Stimulated activated CD4-positive, alpha-beta T cell treated with anti-CD3 and anti-CD28 coated beads, Interleukin-15, amount 100 ng/mL, for 24 hours (primary cell): ENCODE measurements at regions not wholly inside any gene's neighbourhood (a gene's known extent, or its start where the extent isn't known, plus 50 kb on each side); places are given as distances from the start of the nearest gene placed in this dataset.

Source experiments
- DNase-seq: peaks from one replicate; pipeline ENCODE4 v3.0.0-alpha.2; 2020

- no peak for DNase-seq
Measured at GRCh38 chr7:42414941-42415505, 178.0 kb upstream of the GLI3 start.

DNA sequence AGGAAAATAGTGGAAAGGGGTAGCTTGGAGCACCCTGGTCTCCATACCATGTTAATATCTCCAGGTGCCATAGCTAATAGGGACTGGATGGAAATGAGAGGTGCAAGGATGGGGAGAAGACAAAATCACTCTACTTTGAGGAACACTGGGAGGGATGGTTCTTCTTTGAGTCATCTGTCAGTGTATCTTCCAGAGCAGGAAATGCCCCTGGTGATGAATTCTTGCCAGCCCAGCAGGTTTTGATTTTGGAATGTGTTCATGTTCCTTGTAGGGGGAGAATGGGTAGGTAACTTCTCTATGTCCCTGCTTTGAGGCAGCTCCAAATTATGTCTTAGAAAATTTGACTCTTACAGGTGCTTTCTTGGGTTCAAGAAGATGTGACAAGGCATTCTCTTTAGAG, 177.0 kb upstream of the GLI3 start:
- DNase-seq: no peak

DNA sequence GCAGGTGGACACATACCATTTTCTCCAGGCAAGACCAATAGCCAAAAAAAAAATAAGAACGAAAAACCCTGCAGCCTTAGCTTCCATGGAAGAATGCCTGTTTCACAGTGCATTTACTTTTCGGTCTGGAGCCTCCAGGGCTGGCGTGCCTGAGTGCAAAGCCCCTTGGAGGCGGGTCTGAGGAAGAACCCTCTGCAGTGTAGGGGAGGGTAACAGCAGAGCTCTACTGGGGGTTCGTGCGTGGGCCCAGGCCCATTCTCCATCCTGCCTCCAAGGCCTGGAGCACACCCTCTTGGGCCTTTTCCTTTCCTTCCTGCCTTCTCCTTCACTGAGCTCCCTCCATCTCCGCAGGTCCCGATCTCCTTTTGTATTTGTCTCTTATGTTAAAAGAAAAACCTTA, 172.3 kb upstream of the GLI3 start:
- DNase-seq: no peak

DNA sequence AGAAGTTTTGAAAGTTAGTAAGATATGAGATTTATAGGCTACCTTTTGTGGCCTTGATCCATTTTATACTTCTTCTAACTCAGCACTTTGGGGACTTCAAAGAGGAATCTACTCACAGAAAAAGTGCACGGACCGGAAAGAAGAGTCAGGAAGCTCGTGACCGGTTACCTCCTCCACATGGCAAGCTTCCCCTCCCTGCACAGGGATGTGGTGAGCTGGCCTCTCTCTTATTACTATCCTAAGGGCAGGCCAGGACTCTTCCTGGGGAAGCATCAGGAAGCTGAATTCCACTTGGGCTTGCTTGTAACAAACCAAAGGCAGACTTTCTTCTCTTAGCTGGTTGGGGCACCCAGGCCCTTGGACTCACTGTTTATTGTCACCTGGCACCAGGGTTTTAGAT, 170.8 kb upstream of the GLI3 start:
- DNase-seq: no peak

GRCh38 chr7:42407021-42407710, 170.2 kb upstream of the GLI3 start:
- no peak for DNase-seq

DNA sequence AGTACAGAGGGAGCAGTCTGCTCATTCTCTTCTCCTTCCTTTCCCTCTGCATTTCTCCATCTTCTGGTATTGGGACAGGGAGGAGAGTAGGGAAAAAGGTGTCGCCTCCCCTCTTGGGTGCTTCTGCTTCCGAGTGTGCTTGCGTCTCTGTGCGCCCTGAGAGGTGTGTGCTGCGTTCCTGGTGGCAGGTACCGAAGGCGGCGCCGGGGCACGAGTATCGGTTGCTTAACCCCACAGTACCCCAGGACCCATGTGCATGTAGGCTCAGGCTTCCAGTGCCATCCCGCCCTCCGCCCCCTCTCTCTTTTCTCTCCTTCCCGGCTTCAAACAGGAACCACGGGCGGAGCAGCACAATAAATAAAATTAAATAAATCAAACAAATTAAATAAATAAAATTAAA, 169.3 kb upstream of the GLI3 start:
- DNase-seq: no peak

- no peak for DNase-seq
Measured at GRCh38 chr7:42405782-42406181, 168.8 kb upstream of the GLI3 start.

DNA sequence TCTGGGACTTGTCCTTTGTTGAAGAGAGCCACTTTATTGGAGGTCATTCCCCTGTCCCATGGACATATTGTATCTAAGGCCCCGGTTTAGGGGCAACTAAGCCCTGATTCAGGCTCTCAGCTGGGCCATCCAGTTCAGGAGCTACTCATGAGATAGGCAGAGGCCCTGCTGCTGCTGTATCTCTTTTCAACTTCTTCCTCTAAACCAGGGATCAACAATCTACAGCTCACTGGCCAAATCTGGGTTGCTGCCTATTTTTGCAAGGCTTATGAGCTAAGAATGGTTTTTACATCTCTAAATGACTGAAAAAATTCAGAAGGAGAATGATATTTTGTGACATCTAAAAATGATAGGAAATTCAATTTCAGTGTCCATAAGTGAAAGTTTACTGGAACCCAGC, 166.8 kb upstream of the GLI3 start:
- DNase-seq: no peak

GRCh38 chr7:42400961-42401360, 164.0 kb upstream of the GLI3 start:
- DNase-seq: no peak

DNA sequence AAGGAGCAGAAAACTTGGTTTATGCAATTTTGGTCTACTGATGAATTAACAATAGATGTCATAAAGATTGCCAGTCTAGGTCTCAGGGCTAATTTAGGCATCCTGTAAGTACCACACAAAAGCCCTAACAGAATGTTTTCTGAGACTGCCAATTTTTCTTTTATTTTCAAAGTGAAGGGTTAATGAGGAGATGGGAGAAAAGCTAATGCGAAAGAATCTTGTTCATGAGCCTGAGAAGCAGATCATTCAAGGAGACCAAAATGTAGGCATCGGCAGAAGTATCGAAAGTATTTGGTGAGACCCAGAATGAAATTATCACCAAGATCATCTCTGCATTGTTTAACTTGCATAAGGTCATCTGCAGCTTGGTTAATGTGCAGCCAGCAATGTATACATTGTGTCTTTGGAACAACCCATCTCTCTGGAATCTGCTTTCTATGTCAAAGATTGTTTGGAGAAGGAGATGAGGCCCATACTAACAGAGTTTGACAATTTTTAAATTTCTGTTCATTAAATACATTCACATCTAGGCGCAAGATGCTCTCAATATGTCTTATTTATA, 163.3 kb upstream of the GLI3 start:
- DNase-seq: no peak

- DNase-seq: no peak
Measured at GRCh38 chr7:42395607-42396006, 158.6 kb upstream of the GLI3 start.

GRCh38 chr7:42392826-42393225, 155.8 kb upstream of the GLI3 start:
- DNase-seq: no peak

DNA sequence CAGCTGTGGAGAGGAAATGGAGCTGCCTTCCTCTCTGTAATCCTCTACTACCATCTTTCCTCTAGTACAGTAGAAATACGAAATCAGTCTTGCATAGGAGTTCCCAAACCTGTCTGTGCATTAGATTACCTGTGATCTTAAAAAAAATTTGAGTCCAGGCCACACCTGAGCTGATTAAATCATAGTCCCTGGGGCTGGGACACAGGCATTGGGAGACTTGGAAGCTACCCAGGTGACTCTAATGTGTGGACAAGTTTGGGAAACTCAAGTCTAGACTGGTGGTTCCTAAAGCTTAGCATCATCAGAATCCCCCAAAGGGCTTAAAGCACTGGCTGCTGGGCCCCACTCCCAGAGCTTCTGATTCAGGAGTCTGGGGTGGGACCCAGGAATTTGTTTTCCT, 152.7 kb upstream of the GLI3 start:
- DNase-seq: no peak

GRCh38 chr7:42385912-42386311, 148.9 kb upstream of the GLI3 start:
- no peak for DNase-seq

- no peak for DNase-seq
Measured at GRCh38 chr7:42381161-42381560, 144.2 kb upstream of the GLI3 start.

- no peak for DNase-seq
Measured at GRCh38 chr7:42380401-42380800, 143.4 kb upstream of the GLI3 start.

DNA sequence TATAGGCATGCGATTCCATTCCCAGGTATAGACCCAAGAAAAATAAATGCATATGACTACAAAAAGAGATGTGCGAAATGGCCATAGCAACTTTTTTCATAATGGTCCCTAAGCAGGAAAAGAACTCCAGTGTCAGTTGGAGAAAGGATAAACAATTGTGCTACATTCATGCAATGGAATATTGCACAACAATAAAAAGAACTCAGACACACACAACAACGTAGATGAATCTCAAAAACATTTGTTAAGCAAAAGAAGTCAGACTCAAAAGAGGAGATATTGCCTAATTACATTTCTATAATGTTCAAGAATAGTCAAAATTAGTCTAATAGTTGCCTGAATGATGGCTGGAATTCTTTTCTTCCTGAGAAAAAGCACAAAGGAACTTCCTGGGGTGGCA, 141.1 kb upstream of the GLI3 start:
- no peak for DNase-seq

GRCh38 chr7:42373285-42373684, 136.3 kb upstream of the GLI3 start:
- no peak for DNase-seq

DNA sequence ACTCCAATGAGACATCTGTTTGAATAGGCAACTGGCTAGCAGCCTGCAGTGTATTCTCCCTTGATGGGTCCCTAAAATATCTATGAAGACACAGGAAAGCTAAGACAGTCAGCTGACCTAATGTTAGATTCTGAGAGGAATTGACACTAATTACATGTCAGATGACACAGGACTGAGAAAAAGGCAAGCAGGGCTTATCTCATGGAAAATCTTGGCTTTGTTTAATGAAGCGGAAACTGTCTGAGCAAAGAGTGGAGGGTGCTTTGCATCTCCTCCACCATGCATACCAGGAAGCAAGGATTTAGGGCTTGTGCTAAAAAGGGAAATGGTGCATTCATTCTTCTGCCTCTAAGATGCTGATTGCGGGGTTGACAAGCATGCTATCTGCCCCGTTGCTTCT, 135.5 kb upstream of the GLI3 start:
- no peak for DNase-seq

- no peak for DNase-seq
Measured at GRCh38 chr7:42359946-42360345, 122.9 kb upstream of the GLI3 start.

GRCh38 chr7:42351316-42351935, 114.4 kb upstream of the GLI3 start:
- DNase-seq: no peak

DNA sequence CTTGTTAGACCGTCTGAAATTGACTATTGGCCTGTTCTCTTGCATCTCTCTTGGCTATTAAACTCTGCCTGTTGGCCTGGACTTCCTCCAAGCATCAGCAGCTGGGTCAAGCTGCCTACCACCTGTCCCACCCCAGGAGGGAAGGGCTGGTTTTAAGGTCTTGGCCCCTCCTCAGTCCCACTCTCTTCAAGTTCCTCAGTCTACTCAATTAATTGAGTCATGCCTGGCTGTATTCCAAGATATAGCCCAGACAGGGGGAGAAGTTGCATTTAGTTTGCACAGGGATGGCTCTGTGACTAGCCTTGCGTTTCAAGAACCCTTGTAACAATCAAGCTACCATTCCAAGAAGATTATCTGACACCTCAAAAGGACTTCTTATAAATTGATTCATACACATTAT, 113.8 kb upstream of the GLI3 start:
- DNase-seq: no peak

DNA sequence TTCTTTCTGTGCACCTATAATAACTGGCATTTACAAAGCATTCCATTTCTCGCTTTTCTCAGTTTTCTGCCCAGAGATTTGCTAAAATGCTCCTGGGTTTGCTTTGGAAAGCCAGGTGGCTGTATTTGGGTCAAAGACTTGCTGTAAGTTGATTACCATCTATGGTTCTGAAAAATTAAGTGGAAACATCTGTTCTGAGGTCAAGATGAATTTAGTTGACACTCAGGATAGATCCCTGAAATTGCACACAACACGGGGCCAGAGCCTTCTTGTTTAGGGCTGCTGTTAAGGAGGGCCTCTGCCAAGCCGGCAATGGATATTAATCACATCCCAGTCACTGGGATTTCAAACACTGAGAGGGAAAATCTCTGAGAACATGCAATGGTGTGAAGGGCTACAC, 111.6 kb upstream of the GLI3 start:
- DNase-seq: no peak

DNA sequence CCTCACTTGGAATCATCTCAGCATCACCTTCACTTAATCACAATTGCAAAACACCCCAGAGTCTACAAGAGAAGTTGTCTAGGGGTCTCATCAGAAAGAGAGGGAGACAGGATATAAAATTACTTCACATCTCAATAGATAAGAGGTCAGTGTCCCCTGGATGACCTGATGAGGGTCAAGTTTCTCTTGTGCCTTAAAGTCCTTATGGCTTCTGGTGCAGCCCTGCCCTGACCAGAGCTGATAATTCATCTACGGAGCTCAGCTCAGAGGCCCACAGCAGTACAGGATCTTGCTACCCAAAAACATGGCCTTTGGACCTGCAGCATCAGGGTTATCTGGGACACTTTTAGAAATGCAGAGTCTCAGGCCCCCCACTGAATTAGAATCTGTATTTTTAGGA, 111.1 kb upstream of the GLI3 start:
- DNase-seq: no peak

DNA sequence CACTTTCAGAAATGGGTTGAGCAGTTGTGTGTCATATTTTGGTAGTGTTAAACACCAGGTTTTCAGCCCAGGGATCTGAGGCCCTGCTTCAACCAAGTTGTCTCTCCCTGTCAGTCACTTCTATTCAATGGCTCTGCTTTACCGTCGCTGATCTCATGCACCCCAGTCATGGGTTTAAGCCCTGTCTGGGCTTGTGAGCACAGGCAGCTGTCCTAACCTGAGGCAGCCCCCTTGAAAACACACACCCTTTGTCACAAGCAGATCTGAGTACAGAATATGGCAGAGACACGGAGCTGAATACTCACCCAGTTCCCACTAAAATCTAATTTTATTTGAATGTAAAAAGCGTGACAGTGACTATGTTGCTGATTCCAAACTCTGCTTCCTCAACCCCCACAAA, 110.6 kb upstream of the GLI3 start:
- DNase-seq: no peak
